GM21381 (cell line): ENCODE measurements at regions not wholly inside any gene's neighbourhood (a gene's known extent, or its start where the extent isn't known, plus 50 kb on each side); places are given as distances from the start of the nearest gene placed in this dataset.
"Not testable (repeated sequence)": the region's sequence is repeated elsewhere in the genome, so short reads cannot be mapped to it uniquely, and the experiment has no call there.

Experiments
- ATAC-seq: cut with Tn5 transposase; IDR thresholded peaks from one replicate; pipeline ENCODE4 v1.9.1; 2021; ENCODE audit warnings: mild to moderate bottlenecking, moderate library complexity; ENCODE audit not compliant: unreplicated experiment

DNA sequence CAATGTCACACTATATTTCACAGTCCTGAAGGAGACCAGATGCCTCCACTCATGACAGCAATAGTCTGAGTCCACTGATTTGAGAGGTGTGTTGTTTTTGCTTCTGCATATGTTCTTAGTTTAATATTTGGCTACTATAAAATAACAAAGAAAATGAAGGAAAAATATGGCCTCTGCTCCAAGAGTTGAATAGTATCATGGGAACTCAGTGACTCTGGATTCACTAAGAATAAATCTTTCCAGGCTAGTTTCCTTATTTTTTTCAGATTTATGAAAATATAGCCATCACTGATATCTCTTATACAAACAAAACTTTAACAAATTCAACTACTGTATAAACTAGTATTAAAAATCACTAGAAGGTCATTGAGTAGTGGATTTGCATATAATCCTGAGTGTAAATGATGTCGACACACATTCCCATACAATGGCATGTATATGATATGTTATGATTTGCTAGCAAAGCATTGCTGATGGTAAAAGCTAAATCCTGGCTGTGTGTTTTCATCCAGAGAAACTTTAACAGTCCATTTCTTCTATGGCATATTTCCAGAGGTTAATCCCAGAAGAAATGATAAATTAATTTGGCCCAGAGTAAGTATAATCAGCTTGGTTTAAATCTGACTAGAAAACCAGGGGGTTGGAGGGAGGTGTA lies 66.0 kb upstream of the VIPR2 start:
- ATAC-seq: no peak

- ATAC-seq: no peak
Measured at GRCh38 chr7:159209429-159209828, 64.8 kb upstream of the VIPR2 start.

- no peak for ATAC-seq
Measured at GRCh38 chr7:159207951-159208350, 63.3 kb upstream of the VIPR2 start.

- ATAC-seq: no peak
Measured at GRCh38 chr7:159207393-159207792, 62.7 kb upstream of the VIPR2 start.

DNA sequence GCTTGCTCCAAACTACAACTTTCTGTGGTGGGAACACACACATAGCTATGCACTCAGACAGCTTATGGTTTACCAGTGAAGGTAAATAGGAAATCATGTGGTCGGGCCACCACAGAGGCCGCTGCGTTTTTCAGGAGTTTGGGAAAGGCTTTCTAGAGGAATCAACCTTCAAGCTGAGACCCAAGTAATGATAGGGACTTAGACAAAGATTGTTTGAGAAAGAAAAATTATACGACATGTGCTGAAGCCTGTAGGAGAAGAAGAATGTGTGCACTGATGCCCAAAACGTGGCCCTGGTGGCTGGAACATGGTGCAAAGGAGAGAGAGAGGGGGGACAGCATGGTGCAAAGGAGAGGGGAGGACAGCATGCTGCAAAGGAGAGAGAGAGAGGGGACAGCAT lies 61.2 kb upstream of the VIPR2 start:
- no peak for ATAC-seq

DNA sequence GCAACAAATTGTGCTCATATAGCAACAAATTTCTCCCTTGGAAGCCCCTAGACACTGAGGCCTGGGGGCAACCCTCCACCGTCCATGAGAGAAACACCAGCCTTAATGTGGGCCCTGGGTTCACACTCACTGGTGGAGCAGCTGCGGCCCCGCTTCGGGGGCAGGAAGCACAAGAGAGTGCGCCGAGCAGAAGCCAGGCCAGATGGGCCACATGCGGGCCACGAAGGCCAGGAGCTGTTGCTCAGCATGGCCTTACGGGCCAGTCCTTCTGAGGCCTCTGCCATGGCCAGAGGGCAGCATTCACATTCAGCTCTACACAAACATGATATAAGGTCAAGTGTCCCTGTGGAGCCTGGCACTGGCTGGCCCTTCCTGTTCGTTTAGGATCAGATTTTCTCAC lies 60.0 kb upstream of the VIPR2 start:
- no peak for ATAC-seq

DNA sequence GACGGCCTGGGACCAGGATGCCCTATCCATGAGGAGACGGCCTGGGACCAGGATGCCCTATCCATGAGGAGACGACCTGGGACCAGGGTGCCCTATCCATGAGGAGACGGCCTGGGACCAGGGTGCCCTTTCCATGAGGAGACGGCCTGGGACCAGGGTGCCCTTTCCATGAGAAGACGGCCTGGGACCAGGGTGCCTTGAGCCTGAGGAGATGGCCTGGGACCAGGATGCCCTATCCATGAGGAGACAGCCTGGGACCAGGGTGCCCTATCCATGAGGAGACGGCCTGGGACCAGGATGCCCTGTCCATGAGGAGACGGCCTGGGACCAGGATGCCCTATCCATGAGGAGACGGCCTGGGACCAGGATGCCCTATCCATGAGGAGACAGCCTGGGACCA lies 58.6 kb upstream of the VIPR2 start:
- not testable (repeated sequence) for ATAC-seq

DNA sequence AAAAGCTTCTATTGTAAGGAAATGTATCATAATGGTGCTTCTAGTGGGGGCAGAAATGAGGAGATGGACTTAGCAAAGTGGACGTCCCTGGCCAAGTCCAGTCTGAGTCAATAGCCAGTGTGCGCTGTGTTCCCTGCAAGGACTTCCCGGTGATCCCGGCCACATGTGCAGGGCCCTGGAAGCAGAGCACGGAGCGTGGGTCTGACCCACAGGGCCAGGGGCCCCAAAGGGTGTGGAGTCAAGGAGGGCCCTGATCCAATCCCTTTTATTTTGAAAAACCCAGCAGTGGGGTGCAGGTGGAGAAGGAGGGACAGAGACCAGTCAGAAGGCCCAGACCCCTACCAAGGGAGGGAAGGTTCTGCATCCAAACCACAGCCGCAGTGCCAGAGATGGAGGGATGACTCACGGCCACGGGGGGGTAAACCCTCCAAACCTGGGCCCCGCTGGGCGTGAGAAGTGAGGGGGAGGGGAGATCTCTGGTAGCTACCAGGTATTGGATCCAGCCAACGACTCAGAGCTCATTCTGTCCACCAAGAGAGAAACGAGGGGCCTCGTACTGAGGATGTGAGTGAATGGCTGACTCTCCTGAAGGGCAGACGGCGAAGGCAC lies 57.2 kb upstream of the VIPR2 start:
- no peak for ATAC-seq

DNA sequence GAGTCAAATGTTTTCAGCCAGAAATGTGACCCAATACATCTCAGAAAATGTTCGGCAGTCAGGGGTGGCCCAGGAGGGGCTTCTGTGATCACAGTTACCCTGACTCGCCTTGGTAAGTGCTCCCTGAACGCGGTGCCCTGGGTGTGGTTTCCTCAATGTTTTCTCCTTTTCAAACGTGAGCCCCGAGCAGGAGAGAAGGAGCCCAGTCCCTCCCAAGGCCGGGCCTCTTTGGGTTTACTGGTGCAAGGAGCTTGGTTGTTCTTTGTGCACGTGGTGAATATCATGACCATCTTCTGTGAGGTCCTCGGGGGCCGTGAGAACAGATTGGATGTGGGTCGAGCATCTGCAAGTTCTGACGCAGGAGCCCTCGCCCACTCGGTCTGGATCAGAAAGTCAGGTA lies 55.8 kb upstream of the VIPR2 start:
- no peak for ATAC-seq

GRCh38 chr7:159198016-159198724 lies 53.5 kb upstream of the VIPR2 start:
- no peak for ATAC-seq

DNA sequence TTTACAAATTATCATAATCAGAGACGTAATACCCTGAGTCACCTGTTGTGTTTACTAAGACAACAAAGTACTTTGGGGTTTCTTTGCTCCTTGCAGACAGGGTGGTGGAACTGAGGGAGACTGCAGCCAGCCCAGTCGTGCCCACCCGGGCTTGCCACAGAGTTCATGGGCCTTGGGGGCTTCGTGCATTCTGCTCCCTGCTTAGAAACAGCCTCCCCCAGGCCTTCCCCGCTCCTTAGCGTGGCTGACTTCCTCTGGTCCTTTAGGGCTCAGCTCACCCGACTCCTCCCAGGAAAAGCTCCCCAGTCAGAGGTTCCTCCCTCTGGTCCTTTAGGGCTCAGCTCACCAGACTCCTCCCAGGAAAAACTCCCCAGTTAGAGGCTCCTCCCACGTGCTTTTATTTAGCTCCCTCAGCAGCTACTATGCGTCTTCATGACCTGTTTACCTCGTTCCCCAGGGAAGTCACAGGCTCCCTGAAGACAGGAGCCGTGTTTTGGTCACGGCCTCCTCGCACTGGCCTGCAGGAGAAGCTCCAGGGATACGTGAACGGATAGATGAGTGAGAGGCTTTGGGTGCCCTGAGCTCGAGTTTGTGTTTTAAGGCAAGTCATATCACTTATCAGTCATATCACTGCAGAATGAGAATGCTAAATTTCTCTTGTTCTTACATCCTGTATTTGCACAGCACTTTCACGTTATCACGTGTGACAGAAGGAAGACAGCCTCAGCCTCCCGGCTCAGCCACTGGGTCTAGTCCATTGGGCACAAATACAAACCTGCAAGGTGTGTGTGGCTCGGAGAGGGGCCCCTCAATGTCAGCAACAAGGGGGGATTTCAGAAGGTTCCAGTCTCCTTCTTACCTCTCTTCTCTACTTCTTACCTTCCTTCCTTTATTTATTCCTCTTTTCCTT lies 52.7 kb upstream of the VIPR2 start:
- peak; percentile 70 for ATAC-seq

GRCh38 chr7:159196584-159196983 lies 51.9 kb upstream of the VIPR2 start:
- ATAC-seq: no peak

- no peak for ATAC-seq
Measured at GRCh38 chr7:159195946-159196345, 51.3 kb upstream of the VIPR2 start.
